DMS53 treated with DMSO at 0.1 percent for 48 hours (cell line): ENCODE measurements at regions not wholly inside any gene's neighbourhood (a gene's known extent, or its start where the extent isn't known, plus 50 kb on each side); places are given as distances from the start of the nearest gene placed in this dataset.

Experiments used
- DNase-seq: peaks from one replicate; lab custom pipeline; 2025; ENCODE audit not compliant: unreplicated experiment; lab: John Stamatoyannopoulos, UW

GRCh38 chr1:34693081-34693480 lies 61.8 kb upstream of the GJB5 start:
- DNase-seq = no peak

GRCh38 chr1:34694383-34694782 lies 60.5 kb upstream of the GJB5 start:
- DNase-seq = no peak

- no peak for DNase-seq
Measured at GRCh38 chr1:34695580-34695979, 59.3 kb upstream of the GJB5 start.

- DNase-seq = no peak
Measured at GRCh38 chr1:34696230-34696629, 58.6 kb upstream of the GJB5 start.

GRCh38 chr1:34696981-34697380 lies 57.9 kb upstream of the GJB5 start:
- DNase-seq = no peak

- DNase-seq = no peak
Measured at GRCh38 chr1:34697818-34698217, 57.0 kb upstream of the GJB5 start.

GRCh38 chr1:34701326-34702060 lies 53.4 kb upstream of the GJB5 start:
- no peak for DNase-seq
